ENCODE measurements at regions not wholly inside any gene's neighbourhood (a gene's known extent, or its start where the extent isn't known, plus 50 kb on each side); places are given as distances from the start of the nearest gene placed in this dataset.

- DNase-seq (ENCODE audit: low read depth) = no peak
- Histone ChIP-seq H3K36me3 (ENCODE audit: control insufficient read depth, insufficient read depth, low read length) (no peaks in the 10 kb centered on the region), H3K4me3 (ENCODE audit: low read depth, low read length) (no peak overlapping the region), H3K27me3 (ENCODE audit: control insufficient read depth, insufficient read depth, low read length) (no peaks in the 10 kb centered on the region)
- TF ChIP-seq CTCF (IDR thresholded peaks at IDR 0.05; ENCODE audit: insufficient read depth, low read length, poor library complexity, severe bottlenecking) = no peak
These were observed 1944.6 kb upstream of the WWC1 start for GRCh38 chr5:166346726-166347374.

GRCh38 chr5:166349046-166349445 is 1942.4 kb upstream of the WWC1 start:
- Histone ChIP-seq H3K36me3 (ENCODE audit: control insufficient read depth, insufficient read depth, low read length) (no peaks in the 10 kb centered on the region), H3K4me3 (ENCODE audit: low read depth, low read length) (no peak overlapping the region), H3K27me3 (ENCODE audit: control insufficient read depth, insufficient read depth, low read length) (no peaks in the 10 kb centered on the region)
- no peak for TF ChIP-seq CTCF (IDR thresholded peaks at IDR 0.05; ENCODE audit: insufficient read depth, low read length, poor library complexity, severe bottlenecking)
- DNase-seq (ENCODE audit: low read depth) = no peak

- TF ChIP-seq CTCF (IDR thresholded peaks at IDR 0.05; ENCODE audit: insufficient read depth, low read length, poor library complexity, severe bottlenecking) = no peak
These were observed 1937.9 kb upstream of the WWC1 start for GRCh38 chr5:166353580-166353979.

GRCh38 chr5:166354332-166354731 is 1937.1 kb upstream of the WWC1 start:
- TF ChIP-seq CTCF (IDR thresholded peaks at IDR 0.05; ENCODE audit: insufficient read depth, low read length, poor library complexity, severe bottlenecking) = no peak
- DNase-seq (ENCODE audit: low read depth) = no peak
- Histone ChIP-seq H3K4me3 (ENCODE audit: low read depth, low read length) (no peak overlapping the region), H3K36me3 (ENCODE audit: control insufficient read depth, insufficient read depth, low read length) (no peaks in the 10 kb centered on the region), H3K27me3 (ENCODE audit: control insufficient read depth, insufficient read depth, low read length) (no peaks in the 10 kb centered on the region)

More at GRCh38 chr5:166353580-166353979, 1937.9 kb upstream of the WWC1 start:
- no peak for DNase-seq (ENCODE audit: low read depth)
- H3K27me3 ChIP-seq (ENCODE audit: control insufficient read depth, insufficient read depth, low read length) = no peaks in the 10 kb centered on the region
- no peaks in the 10 kb centered on the region for H3K36me3 ChIP-seq (ENCODE audit: control insufficient read depth, insufficient read depth, low read length)
- H3K4me3 ChIP-seq (ENCODE audit: low read depth, low read length) = no peak overlapping the region

GRCh38 chr5:166356096-166356495 is 1935.3 kb upstream of the WWC1 start:
- DNase-seq (ENCODE audit: low read depth) = no peak
- no peaks in the 10 kb centered on the region for H3K36me3 ChIP-seq (ENCODE audit: control insufficient read depth, insufficient read depth, low read length)
- no peak overlapping the region for H3K4me3 ChIP-seq (ENCODE audit: low read depth, low read length)
- no peaks in the 10 kb centered on the region for H3K27me3 ChIP-seq (ENCODE audit: control insufficient read depth, insufficient read depth, low read length)
- no peak for TF ChIP-seq CTCF (IDR thresholded peaks at IDR 0.05; ENCODE audit: insufficient read depth, low read length, poor library complexity, severe bottlenecking)

All from kidney epithelial cell (primary cell).